GM23248 (cell line): ENCODE measurements at regions not wholly inside any gene's neighbourhood (a gene's known extent, or its start where the extent isn't known, plus 50 kb on each side); places are given as distances from the start of the nearest gene placed in this dataset.

Experiments
- DNase-seq: peaks from one replicate; pipeline ENCODE4 v3.0.0-alpha.2; 2015
- H2AFZ ChIP-seq: fragments of 200-600 bp; sonication (generic); 2 replicates; pipeline ENCODE4 v1.6.1; 2016; ENCODE audit warnings: antibody characterized with exemption
- H3F3A ChIP-seq: fragments of 200-600 bp; sonication (generic); 2 replicates; pipeline ENCODE4 v1.6.1; 2016; ENCODE audit warnings: mild to moderate bottlenecking, antibody characterized with exemption, mixed run types; ENCODE audit not compliant: insufficient read depth
- H3K27ac ChIP-seq: fragments of 200-600 bp; sonication (generic); 2 replicates; pipeline ENCODE4 v1.5.1; 2016; ENCODE audit warnings: mild to moderate bottlenecking
- H3K27me3 ChIP-seq: fragments of 200-600 bp; sonication (generic); replicated peaks from 2 replicates; pipeline ENCODE4 v1.6.1; 2016; ENCODE audit warnings: mild to moderate bottlenecking; ENCODE audit not compliant: insufficient read depth
- H3K36me3 ChIP-seq: fragments of 200-600 bp; sonication (generic); 2 replicates; pipeline ENCODE4 v1.6.1; 2016; ENCODE audit warnings: low read depth, mild to moderate bottlenecking
- H3K4me1 ChIP-seq: fragments of 200-600 bp; sonication (generic); 2 replicates; pipeline ENCODE4 v1.6.1; 2016; ENCODE audit warnings: mild to moderate bottlenecking; ENCODE audit not compliant: insufficient read depth
- H3K4me2 ChIP-seq: fragments of 200-600 bp; sonication (generic); one replicate; pipeline ENCODE4 v1.6.1; 2016; ENCODE audit warnings: mild to moderate bottlenecking; ENCODE audit not compliant: unreplicated experiment
- H3K4me3 ChIP-seq: fragments of 200-600 bp; sonication (generic); 2 replicates; pipeline ENCODE4 v1.5.1; 2016; ENCODE audit warnings: mild to moderate bottlenecking
- H3K79me2 ChIP-seq: fragments of 200-600 bp; sonication (generic); 2 replicates; pipeline ENCODE4 v1.6.1; 2016; ENCODE audit warnings: mild to moderate bottlenecking; ENCODE audit not compliant: insufficient read depth
- H3K9ac ChIP-seq: fragments of 200-600 bp; sonication (generic); 2 replicates; pipeline ENCODE4 v1.6.1; 2016; ENCODE audit warnings: mild to moderate bottlenecking
- H3K9me2 ChIP-seq: fragments of 200-600 bp; sonication (generic); 2 replicates; pipeline ENCODE4 v1.6.1; 2016; ENCODE audit warnings: mixed run types, mild to moderate bottlenecking, moderate library complexity; ENCODE audit not compliant: insufficient read depth
- H3K9me3 ChIP-seq: fragments of 200-600 bp; sonication (generic); one replicate; pipeline ENCODE4 v1.6.1; 2017; ENCODE audit warnings: low read depth
- H4K20me1 ChIP-seq: fragments of 200-600 bp; sonication (generic); 2 replicates; pipeline ENCODE4 v1.6.0; 2016; ENCODE audit not compliant: insufficient read depth
- EZH2 ChIP-seq: fragments of 200-600 bp; sonication (generic); IDR thresholded peaks from 2 replicates; pipeline ENCODE4 v1.6.1; 2018; ENCODE audit warnings: antibody characterized with exemption, mild to moderate bottlenecking; ENCODE audit not compliant: insufficient read depth, poor library complexity, severe bottlenecking
- EZH2phosphoT487 ChIP-seq: fragments of 200-600 bp; sonication (generic); IDR thresholded peaks from 2 replicates; pipeline ENCODE4 v1.6.1; 2018; ENCODE audit warnings: antibody characterized with exemption, moderate library complexity, mild to moderate bottlenecking, low read depth; ENCODE audit not compliant: insufficient read depth
- WGBS, 2 experiments: methylation state at CpG; one replicate each; pipeline ENCODE4 v1.1.6; 2015 to 2017; ENCODE audit warnings: low lambda C conversion rate in 2 of 2, low coverage in 1 of 2; ENCODE audit errors: missing lambda C conversion rate in 2 of 2; 5-methylcytosine and 5-hydroxymethylcytosine counted together
- in situ Hi-C: fragments of 300-500 bp; cut with MboI; formaldehyde crosslinking; loops from 2 replicates; pipeline ENCODE4 v1.15.0; 2020

- WGBS, 2 experiments, result 58 to 71% methylated on average over 3 of the region's 3 CpGs
- H3K4me3 ChIP-seq, result no peak overlapping the region
- H4K20me1 ChIP-seq, result no peaks in the 10 kb centered on the region
- no peaks in the 10 kb centered on the region for H3K36me3 ChIP-seq
- H3K9me2 ChIP-seq, result no peaks in the 10 kb centered on the region
- no peak overlapping the region for H3K4me2 ChIP-seq
- H2AFZ ChIP-seq, result no peak overlapping the region
- H3K4me1 ChIP-seq, result no peaks in the 10 kb centered on the region
- no peaks in the 10 kb centered on the region for H3K9me3 ChIP-seq
- no peaks in the 10 kb centered on the region for H3K27me3 ChIP-seq
- no peak for TF ChIP-seq EZH2phosphoT487
- TF ChIP-seq EZH2, result no peak
- no peak for DNase-seq
- no peak overlapping the region for H3K9ac ChIP-seq
- in situ Hi-C loops, result no loop called here
- H3F3A ChIP-seq, result no peaks in the 10 kb centered on the region
- H3K79me2 ChIP-seq, result no peaks in the 10 kb centered on the region
- no peak overlapping the region for H3K27ac ChIP-seq
Observed at GRCh38 chr5:124847907-124848306, 101.5 kb upstream of the ZNF608 start.

- no peak overlapping the region for H3K27ac ChIP-seq
- no peak for DNase-seq
- no peak for TF ChIP-seq EZH2phosphoT487
- no peak for TF ChIP-seq EZH2
- no peaks in the 10 kb centered on the region for H4K20me1 ChIP-seq
- no peak overlapping the region for H3K4me2 ChIP-seq
- H3K36me3 ChIP-seq, result no peaks in the 10 kb centered on the region
- H3K27me3 ChIP-seq, result no peaks in the 10 kb centered on the region
- H3K4me1 ChIP-seq, result no peaks in the 10 kb centered on the region
- no peaks in the 10 kb centered on the region for H3K9me2 ChIP-seq
- no peaks in the 10 kb centered on the region for H3K79me2 ChIP-seq
- H3K9ac ChIP-seq, result no peak overlapping the region
- in situ Hi-C loops, result no loop called here
- no peak overlapping the region for H3K4me3 ChIP-seq
- no peaks in the 10 kb centered on the region for H3K9me3 ChIP-seq
- H3F3A ChIP-seq, result no peaks in the 10 kb centered on the region
- H2AFZ ChIP-seq, result no peak overlapping the region
- WGBS, 2 experiments, result 61% methylated on average over 3 of the region's 3 CpGs
Observed at GRCh38 chr5:124849774-124850173, 103.3 kb upstream of the ZNF608 start.

GRCh38 chr5:124856726-124857125 is 110.3 kb upstream of the ZNF608 start:
- Histone ChIP-seq H3K27ac (no peak overlapping the region), H3K27me3 (no peaks in the 10 kb centered on the region), H3K36me3 (no peaks in the 10 kb centered on the region), H2AFZ (no peak overlapping the region), H3K79me2 (no peaks in the 10 kb centered on the region), H3K9me3 (no peaks in the 10 kb centered on the region), H3K9ac (no peak overlapping the region), H3K4me3 (no peak overlapping the region), H3K4me2 (no peak overlapping the region), H3K4me1 (peaks cover 12% of the 10 kb centered on the region), H3F3A (peaks cover 14% of the 10 kb centered on the region), H3K9me2 (no peaks in the 10 kb centered on the region), H4K20me1 (no peaks in the 10 kb centered on the region)
- WGBS, 2 experiments, result 92 to 98% methylated on average over 3 of the region's 3 CpGs
- DNase-seq, result no peak
- TF ChIP-seq EZH2phosphoT487 (no peak), EZH2 (no peak)
- in situ Hi-C loops, result no loop called here

- Histone ChIP-seq H3K9me2 (no peaks in the 10 kb centered on the region), H3K9ac (no peak overlapping the region), H3K4me1 (peaks cover 12% of the 10 kb centered on the region), H3K9me3 (no peaks in the 10 kb centered on the region), H3F3A (peaks cover 14% of the 10 kb centered on the region), H3K4me3 (no peak overlapping the region), H3K4me2 (peak overlapping the region; percentile 26), H3K36me3 (no peaks in the 10 kb centered on the region), H4K20me1 (no peaks in the 10 kb centered on the region), H2AFZ (no peak overlapping the region), H3K27ac (no peak overlapping the region), H3K27me3 (no peaks in the 10 kb centered on the region), H3K79me2 (no peaks in the 10 kb centered on the region)
- TF ChIP-seq EZH2phosphoT487, result no peak
- no peak for TF ChIP-seq EZH2
- WGBS, 2 experiments, result 55 to 57% methylated on average over 2 of the region's 2 CpGs
- no peak for DNase-seq
- in situ Hi-C loops, result no loop called here
Observed at GRCh38 chr5:124858612-124859011, 112.2 kb upstream of the ZNF608 start.

- DNase-seq, result peak; percentile 21
- H3K27me3 ChIP-seq, result no peaks in the 10 kb centered on the region
- no peak overlapping the region for H3K4me3 ChIP-seq
- peaks cover 14% of the 10 kb centered on the region for H3F3A ChIP-seq
- no peak overlapping the region for H3K9ac ChIP-seq
- no peaks in the 10 kb centered on the region for H3K9me2 ChIP-seq
- H4K20me1 ChIP-seq, result no peaks in the 10 kb centered on the region
- H2AFZ ChIP-seq, result no peak overlapping the region
- H3K9me3 ChIP-seq, result no peaks in the 10 kb centered on the region
- in situ Hi-C loops, result no loop called here
- H3K36me3 ChIP-seq, result no peaks in the 10 kb centered on the region
- WGBS, 2 experiments, result 33 to 37% methylated on average over 4 of the region's 4 CpGs
- no peaks in the 10 kb centered on the region for H3K79me2 ChIP-seq
- peak overlapping the region; percentile 26 for H3K4me2 ChIP-seq
- no peak for TF ChIP-seq EZH2phosphoT487
- TF ChIP-seq EZH2, result no peak
- no peak overlapping the region for H3K27ac ChIP-seq
- H3K4me1 ChIP-seq, result peaks cover 12% of the 10 kb centered on the region
Observed at GRCh38 chr5:124859027-124859426, 112.6 kb upstream of the ZNF608 start.
